ENCODE measurements at regions not wholly inside any gene's neighbourhood (a gene's known extent, or its start where the extent isn't known, plus 50 kb on each side); places are given as distances from the start of the nearest gene placed in this dataset.

DNA sequence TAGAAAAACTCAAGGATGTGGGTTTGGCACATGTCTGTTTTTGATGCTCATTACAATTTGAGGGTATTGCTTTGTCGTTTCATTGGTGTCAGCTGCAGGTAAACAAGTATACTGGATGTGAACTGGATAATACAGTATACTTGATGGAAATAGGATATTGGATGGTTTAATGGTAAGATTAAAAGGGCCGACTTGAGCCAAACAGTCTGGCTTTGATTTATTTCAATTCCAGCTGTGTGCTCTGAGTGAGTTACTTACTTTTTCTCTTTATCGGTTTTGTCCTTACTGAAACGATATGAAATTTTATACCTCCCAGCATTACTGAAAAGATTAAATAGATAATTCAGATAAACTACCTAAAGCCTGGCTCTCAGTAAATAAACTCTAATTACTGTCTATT is 227.6 kb downstream of the ASXL3 start:
- DNase-seq = no peak

- DNase-seq = no peak
These were observed 226.2 kb downstream of the ASXL3 start for GRCh38 chr18:33804258-33804657.

DNA sequence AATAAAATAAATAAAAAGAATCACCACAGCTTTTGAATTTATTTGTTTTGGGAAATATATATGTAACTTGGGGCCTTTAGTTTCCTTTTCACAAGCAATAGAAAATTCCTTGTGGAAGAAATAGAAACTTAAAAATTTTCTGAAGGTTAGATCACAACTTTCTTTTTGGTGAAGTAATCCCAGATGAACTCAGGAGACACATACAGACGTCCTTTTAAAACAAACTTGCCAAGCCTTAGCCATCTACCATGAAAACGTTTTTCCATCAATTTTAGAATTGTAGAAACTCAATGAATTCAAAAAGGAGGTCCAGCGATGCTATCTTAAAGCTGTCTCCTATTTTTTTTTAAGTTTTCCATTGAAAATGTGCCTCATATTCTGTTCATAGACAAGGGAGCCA is 225.6 kb downstream of the ASXL3 start:
- no peak for DNase-seq

DNA sequence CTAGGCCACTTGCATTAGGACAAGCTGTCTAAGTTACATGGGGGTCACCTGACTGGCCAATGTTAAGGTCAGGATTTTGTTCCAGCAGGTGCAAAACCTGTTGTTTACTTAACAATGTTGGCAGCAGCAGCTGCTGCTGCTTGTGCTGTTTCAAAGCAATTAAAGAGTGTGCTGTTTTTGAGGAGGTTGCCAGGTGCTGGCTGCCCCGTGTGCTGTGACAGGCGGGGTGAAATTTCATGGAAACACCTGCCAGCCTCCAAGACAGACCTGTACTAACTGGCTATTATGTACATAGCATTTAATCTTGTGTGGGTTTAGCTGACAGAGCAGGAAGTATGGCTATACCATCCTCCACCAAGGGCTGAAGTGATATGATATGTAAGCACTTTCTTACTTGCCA is 224.9 kb downstream of the ASXL3 start:
- DNase-seq = no peak

All from activated CD4-positive, alpha-beta T cell treated with anti-CD3 and anti-CD28 coated beads, Interleukin-2, amount 50 U/mL, for 16 hours (primary cell).